A549 (cell line): ENCODE measurements at regions not wholly inside any gene's neighbourhood (a gene's known extent, or its start where the extent isn't known, plus 50 kb on each side); places are given as distances from the start of the nearest gene placed in this dataset.
"Not testable (repeated sequence)": the region's sequence is repeated elsewhere in the genome, so short reads cannot be mapped to it uniquely, and the experiment has no call there.

Source experiments
- ATAC-seq, 2 experiments: fragments of 200-7000 bp in 1 of 2; fragments of >200 bp in 1 of 2; cut with Nextera tagmentation in 1 of 2; cut with Tn5 transposase in 1 of 2; 3 replicates each; pipeline versions ENCODE4 v1.8.0 to v1.9.1; 2018 to 2020; ENCODE audit warnings: mild to moderate bottlenecking in 1 of 2, moderate library complexity in 1 of 2
- CTCF ChIA-PET: fragments of 300-600 bp; sonication (Branson Sonifier 250); formaldehyde crosslinking; extraction: SDS; loops from one replicate; lab custom pipeline; 2021; ENCODE audit warnings: antibody characterized with exemption, inconsistent platforms; lab: Yijun Ruan, JAX
- POLR2A ChIA-PET: fragments of 350-600 bp; formaldehyde crosslinking; extraction: SDS; loops from one replicate; lab custom pipeline; 2021; ENCODE audit warnings: antibody characterized with exemption, inconsistent platforms; lab: Yijun Ruan, JAX
- DNase-seq, 2 experiments: peaks; one replicate each; pipeline versions ENCODE4 v3.0.0 to v3.0.0-alpha.2; 2011 to 2016; ENCODE audit warnings: low read depth in 1 of 2, low spot score in 1 of 2
- FAIRE-seq: peaks from 2 replicates; lab custom pipeline; 2011; peaks lifted over from hg19 to GRCh38; lab: Jason Lieb, UNC
- H3K27ac ChIP-seq, 2 experiments: fragments of >200 bp; sonication (Bioruptor Twin); formaldehyde crosslinking; 3 replicates each; pipeline ENCODE4 v1.5.1; 2016 to 2017
- H3K4me1 ChIP-seq: fragments of >200 bp; sonication (Bioruptor Twin); formaldehyde crosslinking; 3 replicates; pipeline ENCODE4 v1.6.1; 2016
- H3K4me2 ChIP-seq: fragments of >200 bp; sonication (Bioruptor Twin); formaldehyde crosslinking; 3 replicates; pipeline ENCODE4 v1.6.1; 2016
- H3K4me3 ChIP-seq: fragments of >200 bp; sonication (Bioruptor Twin); formaldehyde crosslinking; 3 replicates; pipeline ENCODE4 v1.5.1; 2016
- H3K9me3 ChIP-seq: fragments of >200 bp; sonication (Bioruptor Twin); formaldehyde crosslinking; 3 replicates; pipeline ENCODE4 v1.6.1; 2016
- CEBPB ChIP-seq, 2 experiments: fragments of >200 bp in 1 of 2; sonication (Bioruptor Twin) in 1 of 2; formaldehyde crosslinking in 1 of 2; IDR thresholded peaks; 2 replicates each; pipeline ENCODE4 v1.6.1; 2012 to 2016
- EHMT2 ChIP-seq: fragments of 200-600 bp; sonication (generic); IDR thresholded peaks from 2 replicates; pipeline ENCODE4 v1.6.1; 2016; ENCODE audit warnings: antibody characterized with exemption, low read depth, mild to moderate bottlenecking, moderate library complexity
- EP300 ChIP-seq, 2 experiments: fragments of >200 bp; sonication (Bioruptor Twin); formaldehyde crosslinking; IDR thresholded peaks; 2 replicates in 1 of 2; 3 replicates in 1 of 2; pipeline ENCODE4 v1.6.1; 2016 to 2017
- GATA3 ChIP-seq: IDR thresholded peaks from 2 replicates; pipeline ENCODE4 v1.6.1; 2012; ENCODE audit warnings: borderline replicate concordance
- JUNB ChIP-seq: fragments of >200 bp; sonication (Bioruptor Twin); formaldehyde crosslinking; IDR thresholded peaks from 2 replicates; pipeline ENCODE4 v1.6.1; 2016
- KDM1A ChIP-seq: fragments of 200-600 bp; sonication (generic); IDR thresholded peaks from 2 replicates; pipeline ENCODE4 v1.6.1; 2016; ENCODE audit warnings: low read depth, mild to moderate bottlenecking
- NFE2L2 ChIP-seq: fragments of 150-350 bp; conservative IDR thresholded peaks from 2 replicates; pipeline ENCODE4 v1.6.1; 2014; ENCODE audit warnings: low read length
- PHF8 ChIP-seq: fragments of 200-600 bp; sonication (generic); IDR thresholded peaks from 2 replicates; pipeline ENCODE4 v1.6.1; 2016; ENCODE audit warnings: low read depth, mild to moderate bottlenecking, antibody characterized with exemption, moderate library complexity, borderline replicate concordance
- RAD21 ChIP-seq, 2 experiments: fragments of >200 bp in 1 of 2; sonication (Bioruptor Twin) in 1 of 2; formaldehyde crosslinking in 1 of 2; IDR thresholded peaks in 1 of 2; conservative IDR thresholded peaks in 1 of 2; 2 replicates in 1 of 2; 3 replicates in 1 of 2; pipeline ENCODE4 v1.6.1; 2012 to 2018; ENCODE audit warnings: inconsistent platforms in 1 of 2
- RCOR1 ChIP-seq: fragments of 150-350 bp; IDR thresholded peaks from 2 replicates; pipeline ENCODE4 v1.6.1; 2014; ENCODE audit warnings: antibody characterized with exemption, low read length, low read depth
- RNF2 ChIP-seq: fragments of 200-600 bp; sonication (generic); IDR thresholded peaks from 2 replicates; pipeline ENCODE4 v1.6.1; 2016; ENCODE audit warnings: low read depth, mild to moderate bottlenecking, antibody characterized with exemption, moderate library complexity, borderline replicate concordance
- SMC3 ChIP-seq: fragments of >200 bp; sonication (Bioruptor Twin); formaldehyde crosslinking; IDR thresholded peaks from 3 replicates; pipeline ENCODE4 v1.6.1; 2018; ENCODE audit warnings: inconsistent platforms
- WGBS: methylation state at CpG from one replicate; pipeline ENCODE4 v1.1.6; 2017; ENCODE audit errors: missing lambda C conversion rate; 5-methylcytosine and 5-hydroxymethylcytosine counted together
- TF ChIP-seq, protein P1 (sequence below): fragments of >200 bp; sonication (Bioruptor Twin); formaldehyde crosslinking; IDR thresholded peaks from 3 replicates; pipeline ENCODE4 v1.5.1; 2016
- TF ChIP-seq, protein P2 (sequence below): fragments of 450-650 bp; IDR thresholded peaks from 2 replicates; pipeline ENCODE4 v1.6.1; 2014; ENCODE audit warnings: antibody characterized with exemption
- TF ChIP-seq, protein P3 (sequence below): fragments of 250-450 bp; sonication (Bioruptor Pico); IDR thresholded peaks from 2 replicates; pipeline ENCODE4 v1.5.0; 2021; ENCODE audit warnings: mild to moderate bottlenecking, moderate library complexity, borderline replicate concordance

DNA sequence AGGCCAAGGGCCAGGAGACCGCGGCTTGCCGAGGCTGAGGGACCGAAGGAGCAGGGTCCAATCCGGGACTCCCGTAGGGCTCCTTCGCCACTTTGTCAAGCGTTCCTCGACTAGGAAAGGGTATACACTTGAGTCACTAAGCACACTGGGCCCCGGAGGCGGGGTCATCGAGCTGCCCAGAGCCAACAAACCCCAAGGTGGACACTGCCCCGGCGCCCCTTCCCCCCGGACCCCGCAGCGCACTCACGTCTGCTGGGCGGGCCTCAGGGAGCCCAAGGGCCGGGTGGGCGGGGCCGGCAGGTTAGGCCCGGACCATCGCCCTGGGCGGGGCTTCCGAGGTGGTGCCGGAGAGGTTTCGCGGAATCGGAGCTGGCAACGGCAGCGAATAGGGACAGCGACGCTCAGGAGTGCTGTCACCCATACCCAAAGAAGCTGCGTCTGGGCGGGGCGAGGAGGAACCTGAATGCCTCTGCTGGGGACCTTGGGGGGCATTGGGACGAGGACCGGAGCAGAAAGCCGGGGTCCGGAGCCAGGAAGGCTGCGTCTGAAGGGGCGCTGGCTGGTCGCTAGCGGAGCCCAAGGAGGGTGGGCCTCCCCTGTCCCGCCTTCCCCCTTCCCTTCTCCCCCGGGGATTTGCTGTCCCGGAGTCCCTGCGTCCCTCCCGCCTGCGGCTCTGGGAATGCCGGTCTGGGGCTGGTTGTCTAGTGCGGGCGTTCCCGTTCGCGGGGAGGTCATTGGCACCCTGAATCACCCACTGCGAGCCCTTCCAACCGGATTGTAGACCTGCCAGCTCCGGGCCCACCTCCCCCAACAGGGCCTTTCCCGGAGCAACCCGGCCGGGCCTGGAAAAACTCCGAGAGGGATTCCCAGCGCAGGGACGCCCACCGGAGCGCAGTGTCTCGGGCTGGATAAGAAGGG lies 118.2 kb upstream of the SMURF2 start (continued):
- TF ChIP-seq, protein P1, sequence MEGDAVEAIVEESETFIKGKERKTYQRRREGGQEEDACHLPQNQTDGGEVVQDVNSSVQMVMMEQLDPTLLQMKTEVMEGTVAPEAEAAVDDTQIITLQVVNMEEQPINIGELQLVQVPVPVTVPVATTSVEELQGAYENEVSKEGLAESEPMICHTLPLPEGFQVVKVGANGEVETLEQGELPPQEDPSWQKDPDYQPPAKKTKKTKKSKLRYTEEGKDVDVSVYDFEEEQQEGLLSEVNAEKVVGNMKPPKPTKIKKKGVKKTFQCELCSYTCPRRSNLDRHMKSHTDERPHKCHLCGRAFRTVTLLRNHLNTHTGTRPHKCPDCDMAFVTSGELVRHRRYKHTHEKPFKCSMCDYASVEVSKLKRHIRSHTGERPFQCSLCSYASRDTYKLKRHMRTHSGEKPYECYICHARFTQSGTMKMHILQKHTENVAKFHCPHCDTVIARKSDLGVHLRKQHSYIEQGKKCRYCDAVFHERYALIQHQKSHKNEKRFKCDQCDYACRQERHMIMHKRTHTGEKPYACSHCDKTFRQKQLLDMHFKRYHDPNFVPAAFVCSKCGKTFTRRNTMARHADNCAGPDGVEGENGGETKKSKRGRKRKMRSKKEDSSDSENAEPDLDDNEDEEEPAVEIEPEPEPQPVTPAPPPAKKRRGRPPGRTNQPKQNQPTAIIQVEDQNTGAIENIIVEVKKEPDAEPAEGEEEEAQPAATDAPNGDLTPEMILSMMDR, result no peak
- TF ChIP-seq EP300 (IDR thresholded peaks at IDR 0.05) (no peak), SMC3 (no peak), PHF8 (no peak), RNF2 (no peak)
- TF ChIP-seq, all 56 proteins: peak for 0

DNA sequence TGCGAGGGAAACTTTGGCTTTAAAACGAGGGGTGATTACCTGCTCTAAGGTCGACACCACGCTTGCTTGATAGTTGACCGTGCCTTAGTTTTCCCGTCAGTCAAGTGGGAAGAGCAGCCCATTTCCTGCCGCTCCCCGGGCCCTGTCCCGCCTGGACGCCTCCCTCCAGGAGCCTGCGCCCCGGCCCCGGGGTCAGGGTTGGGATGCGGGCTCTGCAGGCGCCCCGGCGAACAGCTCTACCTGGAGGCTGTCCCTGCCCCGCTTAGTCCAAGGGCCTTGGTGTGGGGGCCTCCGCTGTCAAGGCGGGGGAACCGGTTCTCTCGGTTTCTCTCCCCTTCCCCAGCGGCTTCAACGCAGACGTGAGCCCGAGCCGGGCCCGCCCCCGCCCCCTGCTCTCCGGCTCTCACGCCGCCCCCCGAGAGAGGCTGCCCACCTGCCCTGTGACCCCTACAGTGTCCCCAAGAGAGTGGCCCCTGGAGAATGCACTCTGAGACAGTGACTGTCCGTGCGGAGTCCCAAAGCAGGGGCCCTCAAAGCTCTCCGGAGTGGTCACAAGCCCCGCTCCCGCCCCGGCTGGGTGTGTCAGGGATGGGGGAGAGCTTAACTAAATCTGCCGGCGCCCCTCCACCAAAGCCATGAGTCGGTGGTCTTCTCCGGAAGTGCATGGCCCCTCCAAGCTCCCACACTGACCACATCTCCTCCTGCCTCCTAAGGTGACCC lies 117.4 kb upstream of the SMURF2 start:
- CTCF ChIA-PET, result no interaction called here
- TF ChIP-seq EHMT2 (no peak), RCOR1 (no peak), KDM1A (0 out of 2 replicates have a peak, but pooled peaks have one; percentile 42), RAD21 (conservative IDR thresholded peaks at IDR 0.05 in 1 of 2, IDR thresholded peaks at IDR 0.05 in 1 of 2) (no peak)
- TF ChIP-seq, protein P2, sequence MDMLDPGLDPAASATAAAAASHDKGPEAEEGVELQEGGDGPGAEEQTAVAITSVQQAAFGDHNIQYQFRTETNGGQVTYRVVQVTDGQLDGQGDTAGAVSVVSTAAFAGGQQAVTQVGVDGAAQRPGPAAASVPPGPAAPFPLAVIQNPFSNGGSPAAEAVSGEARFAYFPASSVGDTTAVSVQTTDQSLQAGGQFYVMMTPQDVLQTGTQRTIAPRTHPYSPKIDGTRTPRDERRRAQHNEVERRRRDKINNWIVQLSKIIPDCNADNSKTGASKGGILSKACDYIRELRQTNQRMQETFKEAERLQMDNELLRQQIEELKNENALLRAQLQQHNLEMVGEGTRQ, result no peak
- POLR2A ChIA-PET, result no interaction called here
- DNase-seq (no peak), ATAC-seq (no peak), FAIRE-seq (no peak)
- peaks cover 17% of the 10 kb centered on the region for H3K4me1 ChIP-seq
- peak overlapping the region in 1 of 2 experiments; percentile 68; a peak in 2 of 6 replicates for H3K27ac ChIP-seq
- WGBS, result 93% methylated on average over 32 of the region's 43 CpGs
- H3K9me3 ChIP-seq, result no peaks in the 10 kb centered on the region
- H3K4me3 ChIP-seq, result peak overlapping the region; percentile 51; the same call in 2 of the 3 replicates
- H3K4me2 ChIP-seq, result peak overlapping the region; percentile 99

DNA sequence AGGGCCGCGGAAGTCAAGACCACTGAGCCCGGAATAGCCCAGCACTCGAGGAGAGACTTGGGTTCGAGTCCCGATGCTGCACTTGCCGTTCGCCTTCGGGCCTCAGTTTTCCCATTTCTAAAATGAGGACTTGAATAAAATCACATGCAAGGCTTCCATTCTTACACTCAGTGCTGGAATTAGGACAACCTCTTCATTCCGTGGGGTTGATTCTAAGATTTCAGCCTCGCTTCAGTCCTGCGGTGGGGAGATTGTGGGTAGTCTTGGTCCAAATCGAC lies 116.9 kb upstream of the SMURF2 start:
- H3K9me3 ChIP-seq, H3K27ac ChIP-seq, H3K4me2 ChIP-seq, POLR2A ChIA-PET, DNase-seq, CTCF ChIA-PET, H3K4me3 ChIP-seq, ATAC-seq: not testable (repeated sequence)
- WGBS, result 98% methylated on average over 13 of the region's 13 CpGs
- H3K4me1 ChIP-seq, result peaks cover 22% of the 10 kb centered on the region
- FAIRE-seq, result peak; percentile 32

DNA sequence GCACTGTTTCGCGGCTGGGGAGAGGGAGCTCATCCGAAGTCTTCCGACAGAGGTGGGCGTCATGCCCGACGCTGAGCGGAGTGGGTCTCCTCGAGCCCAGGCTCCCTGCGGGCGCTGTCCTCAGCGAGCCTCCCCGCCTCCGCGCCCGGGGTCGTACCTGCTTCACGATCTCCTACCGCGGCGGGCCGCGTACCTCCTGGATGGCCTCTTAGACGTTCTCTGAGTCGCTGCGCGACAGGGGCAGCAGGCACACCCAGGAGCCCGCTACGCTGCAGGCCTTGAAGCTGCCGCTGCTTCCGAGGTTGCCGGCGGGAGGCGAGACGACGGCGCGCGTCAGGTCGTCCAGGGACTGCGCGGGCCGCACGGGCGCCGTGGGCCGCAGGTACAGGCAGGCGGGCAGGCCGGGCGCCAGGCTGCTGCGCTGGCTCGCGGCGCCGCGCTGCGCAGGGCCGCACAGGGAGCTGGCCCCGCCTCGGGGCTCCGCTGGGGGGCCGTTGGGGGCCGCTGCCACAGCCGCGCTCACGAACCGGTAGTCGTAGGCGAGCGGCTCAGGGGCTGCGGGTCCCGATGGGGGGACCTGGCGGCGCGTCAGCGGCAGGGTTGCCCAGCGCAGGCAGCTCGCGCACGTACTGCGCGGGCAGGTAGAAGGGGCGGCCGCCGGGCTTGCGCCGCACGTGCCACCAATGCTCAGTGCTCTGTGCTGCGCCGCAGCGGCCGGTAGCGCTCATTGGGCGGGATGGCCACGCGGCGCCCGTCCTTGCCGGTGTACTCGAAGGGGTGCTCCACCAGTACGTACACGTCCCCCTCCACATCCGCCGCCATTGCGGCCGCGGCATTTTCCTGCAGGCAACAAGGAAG lies 116.4 kb upstream of the SMURF2 start:
- Histone ChIP-seq H3K4me1 (peaks cover 28% of the 10 kb centered on the region), H3K4me2 (no peak overlapping the region), H3K9me3 (no peaks in the 10 kb centered on the region), H3K4me3 (no peak overlapping the region), H3K27ac (no peak overlapping the region)
- TF ChIP-seq EHMT2, result no peak
- TF ChIP-seq JUNB, result no peak
- TF ChIP-seq RAD21 (conservative IDR thresholded peaks at IDR 0.05 in 1 of 2, IDR thresholded peaks at IDR 0.05 in 1 of 2), result no peak
- TF ChIP-seq CEBPB (IDR thresholded peaks at IDR 0.05), result no peak
- no peak for TF ChIP-seq PHF8
- no peak for TF ChIP-seq GATA3
- TF ChIP-seq, protein P3, sequence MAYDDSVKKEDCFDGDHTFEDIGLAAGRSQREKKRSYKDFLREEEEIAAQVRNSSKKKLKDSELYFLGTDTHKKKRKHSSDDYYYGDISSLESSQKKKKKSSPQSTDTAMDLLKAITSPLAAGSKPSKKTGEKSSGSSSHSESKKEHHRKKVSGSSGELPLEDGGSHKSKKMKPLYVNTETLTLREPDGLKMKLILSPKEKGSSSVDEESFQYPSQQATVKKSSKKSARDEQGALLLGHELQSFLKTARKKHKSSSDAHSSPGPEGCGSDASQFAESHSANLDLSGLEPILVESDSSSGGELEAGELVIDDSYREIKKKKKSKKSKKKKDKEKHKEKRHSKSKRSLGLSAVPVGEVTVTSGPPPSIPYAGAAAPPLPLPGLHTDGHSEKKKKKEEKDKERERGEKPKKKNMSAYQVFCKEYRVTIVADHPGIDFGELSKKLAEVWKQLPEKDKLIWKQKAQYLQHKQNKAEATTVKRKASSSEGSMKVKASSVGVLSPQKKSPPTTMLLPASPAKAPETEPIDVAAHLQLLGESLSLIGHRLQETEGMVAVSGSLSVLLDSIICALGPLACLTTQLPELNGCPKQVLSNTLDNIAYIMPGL, result no peak
- TF ChIP-seq, protein P1, result no peak
- no peak for TF ChIP-seq NFE2L2
- DNase-seq, result no peak
- ChIA-PET POLR2A (no interaction called here), CTCF (interaction anchor here (0.6 to 6.2 kb wide), 8 partner anchors 7 to 161 kb away, joined by 3 to 49 read pairs (median 6); no protein-coding TSS in a partner anchor)
- FAIRE-seq, result no peak
- 96% methylated on average over 105 of the region's 107 CpGs for WGBS
- no peak for ATAC-seq
